Vagina (tissue), 2 donors: ENCODE measurements at regions not wholly inside any gene's neighbourhood (a gene's known extent, or its start where the extent isn't known, plus 50 kb on each side); places are given as distances from the start of the nearest gene placed in this dataset.

ENCODE experiments used
- DNase-seq, 2 donors: peaks; one replicate each; pipeline ENCODE4 v3.0.0-alpha.2; 2017; ENCODE audit errors: extremely low spot score in 2 of 2
- H3K27ac ChIP-seq: fragments of 200-600 bp; sonication (generic); one replicate; pipeline ENCODE4 v1.5.1; 2019
- H3K27me3 ChIP-seq: fragments of 200-600 bp; sonication (generic); one replicate; pipeline ENCODE4 v1.5.1; 2019
- H3K36me3 ChIP-seq, 2 donors: fragments of 200-600 bp; sonication (generic); one replicate each; pipeline ENCODE4 v1.5.1; 2017 to 2019
- H3K4me1 ChIP-seq: fragments of 200-600 bp; sonication (generic); one replicate; pipeline ENCODE4 v1.5.1; 2019
- H3K4me3 ChIP-seq, 2 donors: fragments of 200-600 bp; sonication (generic); 1 replicate in 1 of 2; 2 replicates in 1 of 2; pipeline ENCODE4 v1.5.1; 2016 to 2019
- H3K9me3 ChIP-seq: fragments of 200-600 bp; sonication (generic); one replicate; pipeline ENCODE4 v1.5.1; 2019
- CTCF ChIP-seq, 3 experiments: fragments of 450-650 bp in 2 of 3; fragments of 200-600 bp in 1 of 3; sonication (generic) in 1 of 3; IDR thresholded peaks; one replicate each; pipeline ENCODE4 v1.5.1; 2017 to 2019; ENCODE audit warnings: antibody characterized with exemption in 3 of 3, mild to moderate bottlenecking in 2 of 3, moderate library complexity in 2 of 3
- POLR2A ChIP-seq, 2 donors: fragments of 450-650 bp; IDR thresholded peaks; one replicate each; pipeline ENCODE4 v1.6.1; 2017; ENCODE audit warnings: antibody characterized with exemption in 2 of 2, mild to moderate bottlenecking in 2 of 2, moderate library complexity in 2 of 2
- POLR2AphosphoS5 ChIP-seq, 2 donors: sonication (generic); formaldehyde crosslinking; IDR thresholded peaks; one replicate each; pipeline ENCODE4 v1.9.0; 2017; ENCODE audit warnings: antibody characterized with exemption in 2 of 2, mild to moderate bottlenecking in 2 of 2, low read depth in 1 of 2; ENCODE audit not compliant: insufficient read depth in 1 of 2
- intact Hi-C: fragments of 100-400 bp; cut with DNase I; formaldehyde crosslinking; loops from one replicate; pipeline ENCODE4 v1.15.1; 2023

GRCh38 chr12:124442772-124443445, 124.5 kb downstream of the NCOR2 start:
- Histone ChIP-seq H3K27me3 (no peaks in the 10 kb centered on the region), H3K36me3 (peaks cover 0 to 14% of the 10 kb centered on the region in 2 donors), H3K27ac (no peak overlapping the region), H3K9me3 (no peaks in the 10 kb centered on the region), H3K4me3 (no peak overlapping the region), H3K4me1 (peaks cover 13% of the 10 kb centered on the region)
- TF ChIP-seq POLR2A (IDR thresholded peaks at IDR 0.05) (no peak), CTCF (IDR thresholded peaks at IDR 0.05) (no peak), POLR2AphosphoS5 (IDR thresholded peaks at IDR 0.05; ENCODE audit: insufficient read depth in 1 of 2, low read depth in 1 of 2) (no peak)
- no peak for DNase-seq
- intact Hi-C loops, result no loop called here

- intact Hi-C loops, result no loop called here
- H3K27me3 ChIP-seq, result no peaks in the 10 kb centered on the region
- H3K36me3 ChIP-seq, result peaks cover 0 to 20% of the 10 kb centered on the region in 2 donors
- peaks cover 13% of the 10 kb centered on the region for H3K4me1 ChIP-seq
- no peak for DNase-seq
- peak overlapping the region; percentile 1 for H3K27ac ChIP-seq
- H3K4me3 ChIP-seq, result no peak overlapping the region
- H3K9me3 ChIP-seq, result no peaks in the 10 kb centered on the region
- TF ChIP-seq POLR2A (IDR thresholded peaks at IDR 0.05) (no peak), CTCF (IDR thresholded peaks at IDR 0.05) (no peak), POLR2AphosphoS5 (IDR thresholded peaks at IDR 0.05; ENCODE audit: insufficient read depth in 1 of 2, low read depth in 1 of 2) (no peak)
These were observed 125.1 kb downstream of the NCOR2 start for GRCh38 chr12:124442281-124442680.

- Histone ChIP-seq H3K36me3 (peaks cover 0 to 21% of the 10 kb centered on the region in 2 donors), H3K27me3 (no peaks in the 10 kb centered on the region), H3K9me3 (no peaks in the 10 kb centered on the region), H3K27ac (peak overlapping the region; percentile 1), H3K4me3 (no peak overlapping the region), H3K4me1 (peaks cover 13% of the 10 kb centered on the region)
- intact Hi-C loops, result no loop called here
- DNase-seq, result no peak
- TF ChIP-seq POLR2AphosphoS5 (IDR thresholded peaks at IDR 0.05; ENCODE audit: insufficient read depth in 1 of 2, low read depth in 1 of 2), result no peak
- TF ChIP-seq POLR2A (IDR thresholded peaks at IDR 0.05), result no peak
- no peak for TF ChIP-seq CTCF (IDR thresholded peaks at IDR 0.05)
These were observed 125.8 kb downstream of the NCOR2 start for GRCh38 chr12:124441443-124442194.

- Histone ChIP-seq H3K27ac (peak overlapping the region; percentile 14), H3K4me1 (peaks cover 13% of the 10 kb centered on the region), H3K36me3 (peaks cover 0 to 21% of the 10 kb centered on the region in 2 donors), H3K9me3 (no peaks in the 10 kb centered on the region), H3K27me3 (no peaks in the 10 kb centered on the region), H3K4me3 (no peak overlapping the region)
- DNase-seq, result no peak
- intact Hi-C loops, result no loop called here
- TF ChIP-seq CTCF (IDR thresholded peaks at IDR 0.05), result no peak
- no peak for TF ChIP-seq POLR2AphosphoS5 (IDR thresholded peaks at IDR 0.05; ENCODE audit: insufficient read depth in 1 of 2, low read depth in 1 of 2)
- TF ChIP-seq POLR2A (IDR thresholded peaks at IDR 0.05), result no peak
These were observed 126.5 kb downstream of the NCOR2 start for GRCh38 chr12:124440841-124441381.
